Endothelial cell of umbilical vein (primary cell): ENCODE measurements at regions not wholly inside any gene's neighbourhood (a gene's known extent, or its start where the extent isn't known, plus 50 kb on each side); places are given as distances from the start of the nearest gene placed in this dataset.

Experiments used
- BruUV-seq: library from RNA; stranded (reverse); fragments of 400-500 nt; replicated peaks from 2 replicates; lab custom pipeline; 2021; lab: Mats Ljungman, UMichigan
- CTCF ChIA-PET: fragments of 300-600, 350-600 bp; sonication (Branson Sonifier 250); formaldehyde crosslinking; loops from one replicate; lab custom pipeline; 2021; ENCODE audit warnings: antibody characterized with exemption, inconsistent platforms; lab: Charles Lee
- POLR2A ChIA-PET: fragments of 300-600, 350-600 bp; sonication (Branson Sonifier 250); formaldehyde crosslinking; loops from one replicate; lab custom pipeline; 2021; ENCODE audit warnings: antibody characterized with exemption, inconsistent platforms; lab: Charles Lee
- DNase-seq: peaks from one replicate; pipeline ENCODE4 v3.0.0-alpha.2; 2011; ENCODE audit warnings: low read depth, low spot score
- FAIRE-seq: peaks from 2 replicates; lab custom pipeline; 2011; peaks lifted over from hg19 to GRCh38; lab: Jason Lieb, UNC
- H2AFZ ChIP-seq: 2 replicates; pipeline ENCODE4 v1.6.0; 2012; ENCODE audit warnings: low read depth, low read length, control low read depth, inconsistent platforms
- H3K27ac ChIP-seq: 2 replicates; pipeline ENCODE4 v1.5.1; 2011; ENCODE audit warnings: low read depth, mild to moderate bottlenecking, control low read depth, low read length, moderate library complexity; ENCODE audit not compliant: insufficient read depth
- H3K27me3 ChIP-seq, 2 experiments: 2 replicates each; pipeline versions ENCODE4 v1.6.0 to v1.6.1; 2011; ENCODE audit warnings: low read length in 2 of 2, mixed read lengths in 1 of 2; ENCODE audit not compliant: control insufficient read depth in 2 of 2, insufficient read depth in 2 of 2
- H3K36me3 ChIP-seq, 2 experiments: 2 replicates in 1 of 2; 3 replicates in 1 of 2; pipeline ENCODE4 v1.5.1; 2011; ENCODE audit warnings: low read length in 2 of 2, mild to moderate bottlenecking in 1 of 2, moderate library complexity in 1 of 2; ENCODE audit not compliant: control insufficient read depth in 2 of 2, insufficient read depth in 2 of 2; ENCODE audit errors: extremely low read depth in 1 of 2
- H3K4me1 ChIP-seq: 3 replicates; pipeline ENCODE4 v1.5.1; 2011; ENCODE audit warnings: mild to moderate bottlenecking, low read length; ENCODE audit not compliant: control insufficient read depth, insufficient read depth; ENCODE audit errors: extremely low read depth
- H3K4me2 ChIP-seq: 2 replicates; pipeline ENCODE4 v1.6.1; 2011; ENCODE audit warnings: low read length, control low read depth, mixed read lengths; ENCODE audit not compliant: insufficient read depth
- H3K4me3 ChIP-seq, 3 experiments: fragments of 200-600 bp in 1 of 3; sonication (generic), shearing (Covaris generic) in 1 of 3; replicated peaks in 1 of 3; 2 replicates each; pipeline ENCODE4 v1.5.1; 2011 to 2016; ENCODE audit warnings: control low read depth in 3 of 3, low read length in 3 of 3, mild to moderate bottlenecking in 2 of 3, inconsistent platforms in 1 of 3, low read depth in 1 of 3, moderate library complexity in 1 of 3; ENCODE audit not compliant: insufficient read depth in 1 of 3
- H3K79me2 ChIP-seq: 2 replicates; pipeline ENCODE4 v1.6.0; 2012; ENCODE audit warnings: low read length, inconsistent platforms; ENCODE audit not compliant: control insufficient read depth, insufficient read depth
- H3K9ac ChIP-seq: replicated peaks from 2 replicates; pipeline ENCODE3; 2011; ENCODE audit warnings: low read length, control low read depth; ENCODE audit not compliant: insufficient read depth; ENCODE audit errors: extremely low read depth
- H3K9me1 ChIP-seq: replicated peaks from 3 replicates; pipeline ENCODE4 v1.6.0; 2011; ENCODE audit warnings: mild to moderate bottlenecking, low read length; ENCODE audit not compliant: control insufficient read depth, insufficient read depth; ENCODE audit errors: extremely low read depth
- H3K9me3 ChIP-seq: replicated peaks from 2 replicates; pipeline ENCODE4 v1.5.1; 2012; ENCODE audit warnings: low read length, inconsistent platforms; ENCODE audit not compliant: control insufficient read depth, insufficient read depth
- H4K20me1 ChIP-seq: replicated peaks from 2 replicates; pipeline ENCODE3; 2011; ENCODE audit warnings: mild to moderate bottlenecking, low read length; ENCODE audit not compliant: control insufficient read depth, insufficient read depth; ENCODE audit errors: extremely low read depth
- EZH2 ChIP-seq: IDR thresholded peaks from 2 replicates; pipeline ENCODE4 v1.6.1; 2012; ENCODE audit warnings: borderline replicate concordance, low read depth, mild to moderate bottlenecking, moderate library complexity, low read length, inconsistent platforms; ENCODE audit not compliant: severe bottlenecking
- FOS ChIP-seq: IDR thresholded peaks from 2 replicates; pipeline ENCODE4 v1.6.1; 2011; ENCODE audit warnings: mild to moderate bottlenecking, low read length, moderate library complexity, borderline replicate concordance; ENCODE audit not compliant: insufficient read depth
- GATA2 ChIP-seq: IDR thresholded peaks from 2 replicates; pipeline ENCODE4 v1.7.0; 2011; ENCODE audit warnings: low read depth, mild to moderate bottlenecking, moderate library complexity, mixed read lengths, low read length; ENCODE audit not compliant: insufficient read length, insufficient read depth
- JUN ChIP-seq: IDR thresholded peaks from 2 replicates; pipeline ENCODE4 v1.6.1; 2011; ENCODE audit warnings: borderline replicate concordance, low read depth; ENCODE audit not compliant: insufficient read length, insufficient read depth
- MAX ChIP-seq: IDR thresholded peaks from 2 replicates; pipeline ENCODE4 v1.6.1; 2011; ENCODE audit not compliant: insufficient read depth, insufficient read length
- MYC ChIP-seq: IDR thresholded peaks from one replicate; pipeline ENCODE4 v1.6.1; 2011; ENCODE audit warnings: mild to moderate bottlenecking, low read depth, low read length
- POLR2A ChIP-seq: IDR thresholded peaks from 2 replicates; pipeline ENCODE4 v1.6.1; 2012; ENCODE audit warnings: low read depth, mild to moderate bottlenecking, control low read depth, low read length
- POLR2AphosphoS5 ChIP-seq: IDR thresholded peaks from 2 replicates; pipeline ENCODE4 v1.6.1; 2012; ENCODE audit warnings: low read depth, mild to moderate bottlenecking, control low read depth, low read length, moderate library complexity; ENCODE audit not compliant: insufficient read depth
- dilution Hi-C: fragments of 300-500 bp; cut with MboI; formaldehyde crosslinking; loops from one replicate; pipeline ENCODE4 v1.15.0; 2019; ENCODE audit warnings: low sequenced_read_pairs; ENCODE audit not compliant: extremely low pct_ligation_motif_present
- intact Hi-C: fragments of 100-400 bp; cut with micrococcal nuclease; formaldehyde crosslinking; loops from one replicate; pipeline ENCODE4 v1.10.0; 2022
- TF ChIP-seq, protein P1 (sequence below), 2 donors: IDR thresholded peaks; 1 replicate in 1 of 2; 2 replicates in 1 of 2; pipeline ENCODE4 v1.5.1; 2011; ENCODE audit warnings: low read length in 2 of 2, mild to moderate bottlenecking in 2 of 2, moderate library complexity in 2 of 2, control low read depth in 1 of 2, inconsistent platforms in 1 of 2, low read depth in 1 of 2; ENCODE audit not compliant: insufficient read depth in 1 of 2; ENCODE audit errors: extremely low read depth in 1 of 2

GRCh38 chr16:48999508-48999907 lies 282.1 kb downstream of the CBLN1 start:
- ChIA-PET CTCF (no interaction called here), POLR2A (no interaction called here)
- Histone ChIP-seq H3K79me2 (no peaks in the 10 kb centered on the region), H2AFZ (no peak overlapping the region), H4K20me1 (no peaks in the 10 kb centered on the region), H3K9me3 (no peaks in the 10 kb centered on the region), H3K4me3 (no peak overlapping the region), H3K4me1 (no peaks in the 10 kb centered on the region), H3K9ac (no peak overlapping the region), H3K9me1 (no peaks in the 10 kb centered on the region), H3K27me3 (no peaks in the 10 kb centered on the region), H3K4me2 (no peak overlapping the region), H3K36me3 (no peaks in the 10 kb centered on the region), H3K27ac (no peak overlapping the region)
- no peak for TF ChIP-seq GATA2
- TF ChIP-seq, protein P1, sequence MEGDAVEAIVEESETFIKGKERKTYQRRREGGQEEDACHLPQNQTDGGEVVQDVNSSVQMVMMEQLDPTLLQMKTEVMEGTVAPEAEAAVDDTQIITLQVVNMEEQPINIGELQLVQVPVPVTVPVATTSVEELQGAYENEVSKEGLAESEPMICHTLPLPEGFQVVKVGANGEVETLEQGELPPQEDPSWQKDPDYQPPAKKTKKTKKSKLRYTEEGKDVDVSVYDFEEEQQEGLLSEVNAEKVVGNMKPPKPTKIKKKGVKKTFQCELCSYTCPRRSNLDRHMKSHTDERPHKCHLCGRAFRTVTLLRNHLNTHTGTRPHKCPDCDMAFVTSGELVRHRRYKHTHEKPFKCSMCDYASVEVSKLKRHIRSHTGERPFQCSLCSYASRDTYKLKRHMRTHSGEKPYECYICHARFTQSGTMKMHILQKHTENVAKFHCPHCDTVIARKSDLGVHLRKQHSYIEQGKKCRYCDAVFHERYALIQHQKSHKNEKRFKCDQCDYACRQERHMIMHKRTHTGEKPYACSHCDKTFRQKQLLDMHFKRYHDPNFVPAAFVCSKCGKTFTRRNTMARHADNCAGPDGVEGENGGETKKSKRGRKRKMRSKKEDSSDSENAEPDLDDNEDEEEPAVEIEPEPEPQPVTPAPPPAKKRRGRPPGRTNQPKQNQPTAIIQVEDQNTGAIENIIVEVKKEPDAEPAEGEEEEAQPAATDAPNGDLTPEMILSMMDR (IDR thresholded peaks at IDR 0.05; ENCODE audit: extremely low read depth in 1 of 2, insufficient read depth in 1 of 2, low read depth in 1 of 2, low read length in 2 of 2): no peak
- no peak for TF ChIP-seq FOS
- TF ChIP-seq MAX: no peak
- TF ChIP-seq POLR2AphosphoS5: no peak
- TF ChIP-seq EZH2: no peak
- TF ChIP-seq MYC: no peak
- TF ChIP-seq JUN: no peak
- no peak for TF ChIP-seq POLR2A
- DNase-seq (no peak), FAIRE-seq (no peak)
- intact Hi-C loops: no loop called here
- dilution Hi-C loops: no loop called here
- BruUV-seq: no TSS peak
